CD4-positive, CD25-positive, alpha-beta regulatory T cell (primary cell): ENCODE measurements at regions not wholly inside any gene's neighbourhood (a gene's known extent, or its start where the extent isn't known, plus 50 kb on each side); places are given as distances from the start of the nearest gene placed in this dataset.

Source experiments
- ATAC-seq, 2 donors: fragments of 150-1000 bp; cut with Tn5 transposase; one replicate each; pipeline ENCODE4 v1.10.0; 2021; ENCODE audit warnings: low read depth in 2 of 2, moderate number of reproducible peaks in 2 of 2, moderate library complexity in 1 of 2
- DNase-seq, 3 donors: peaks; one replicate each; pipeline versions ENCODE4 v3.0.0 to v3.0.0-alpha.2; 2012 to 2022; ENCODE audit warnings: mixed read lengths in 1 of 3
- H3K27ac ChIP-seq: one replicate; pipeline ENCODE4 v1.7.0; 2013; ENCODE audit warnings: mild to moderate bottlenecking, low read length; ENCODE audit not compliant: insufficient read depth, poor library complexity, severe bottlenecking
- H3K27me3 ChIP-seq: one replicate; pipeline ENCODE4 v1.7.0; 2013; ENCODE audit warnings: low read length; ENCODE audit not compliant: control insufficient read depth, insufficient read depth
- H3K36me3 ChIP-seq: one replicate; pipeline ENCODE4 v1.7.0; 2013; ENCODE audit warnings: mild to moderate bottlenecking, low read length, moderate library complexity; ENCODE audit not compliant: control insufficient read depth, insufficient read depth
- H3K4me1 ChIP-seq: 2 replicates; pipeline ENCODE4 v1.7.0; 2013; ENCODE audit warnings: mild to moderate bottlenecking, low read length; ENCODE audit not compliant: insufficient read depth, control insufficient read depth, poor library complexity, severe bottlenecking
- H3K4me3 ChIP-seq: one replicate; pipeline ENCODE4 v1.7.0; 2013; ENCODE audit warnings: low read depth, mild to moderate bottlenecking, low read length, moderate library complexity
- H3K9me3 ChIP-seq, 2 experiments: 1 replicate in 1 of 2; 2 replicates in 1 of 2; pipeline ENCODE4 v1.7.0; 2013; ENCODE audit warnings: low read length in 2 of 2, mild to moderate bottlenecking in 1 of 2, moderate library complexity in 1 of 2; ENCODE audit not compliant: control insufficient read depth in 2 of 2
- H3K27ac Mint-ChIP-seq, 3 donors: one replicate each; pipeline ENCODE4 v1.8.0; 2020 to 2022; ENCODE audit warnings: mild to moderate bottlenecking in 3 of 3, mixed read lengths in 3 of 3, moderate library complexity in 2 of 3
- H3K27me3 Mint-ChIP-seq: one replicate; pipeline ENCODE4 v1.8.0; 2022; ENCODE audit warnings: mild to moderate bottlenecking, mixed read lengths
- H3K36me3 Mint-ChIP-seq: one replicate; pipeline ENCODE4 v1.8.0; 2020; ENCODE audit warnings: mixed read lengths
- H3K4me1 Mint-ChIP-seq, 4 donors: one replicate each; pipeline ENCODE4 v1.8.0; 2020 to 2022; ENCODE audit warnings: mixed read lengths in 4 of 4, mild to moderate bottlenecking in 1 of 4
- H3K4me3 Mint-ChIP-seq, 4 donors: one replicate each; pipeline ENCODE4 v1.8.0; 2020 to 2022; ENCODE audit warnings: mild to moderate bottlenecking in 4 of 4, mixed read lengths in 4 of 4, moderate library complexity in 3 of 4
- H3K9me3 Mint-ChIP-seq, 7 donors: one replicate each; pipeline ENCODE4 v1.8.0; 2020 to 2022; ENCODE audit warnings: mixed read lengths in 7 of 7, mild to moderate bottlenecking in 3 of 7, moderate library complexity in 2 of 7

DNA sequence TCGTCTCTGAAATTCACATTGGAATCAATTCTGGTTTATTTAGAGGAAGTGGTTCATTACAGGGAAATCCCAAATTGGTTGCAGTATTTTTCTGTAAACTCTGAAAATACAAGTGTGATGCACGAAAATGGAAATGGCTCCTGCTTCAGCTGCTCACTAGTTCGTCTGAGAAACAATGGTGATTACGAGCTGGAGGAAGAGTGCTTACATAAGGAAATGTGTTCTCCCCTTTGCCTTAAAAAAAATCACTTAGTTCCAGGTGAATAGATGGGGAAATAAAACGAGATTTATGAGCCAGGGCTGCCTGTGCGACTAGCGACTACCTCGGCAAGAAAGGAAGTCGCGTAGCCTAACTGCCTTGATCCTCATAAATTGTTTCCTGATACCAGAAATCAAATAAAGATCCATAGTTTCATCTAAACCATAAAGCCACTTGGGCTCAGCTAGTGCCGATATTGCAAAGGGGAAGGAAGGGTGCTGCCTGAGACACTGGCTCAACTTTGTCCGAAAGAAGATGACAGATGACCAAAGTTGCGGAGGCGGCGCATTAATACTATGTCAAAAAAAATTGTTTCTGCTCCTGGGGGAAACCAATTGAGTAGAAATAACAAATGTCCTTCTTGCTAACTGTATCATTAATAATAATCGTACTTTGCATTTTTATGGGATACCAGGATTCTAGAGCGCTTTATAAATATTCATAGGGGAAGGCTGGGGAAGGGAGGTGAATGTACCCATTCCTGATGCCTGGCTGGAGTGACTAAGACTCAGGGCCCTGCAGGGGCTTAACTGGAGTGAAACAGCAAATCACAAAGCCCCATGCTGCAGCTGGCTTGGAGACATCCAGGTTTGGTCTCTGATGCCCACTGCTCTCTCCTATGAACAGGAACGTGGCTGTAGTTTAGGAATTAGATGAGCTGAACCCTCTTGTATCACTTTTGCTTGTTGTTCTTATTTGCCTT, 185.7 kb downstream of the BLID start:
- Histone ChIP-seq H3K27ac (no peak overlapping the region), H3K9me3 (no peaks in the 10 kb centered on the region), H3K27me3 (peaks cover 1% of the 10 kb centered on the region), H3K36me3 (no peaks in the 10 kb centered on the region), H3K4me1 (no peaks in the 10 kb centered on the region), H3K4me3 (no peak overlapping the region)
- no peaks in the 10 kb centered on the region for H3K9me3 Mint-ChIP-seq
- H3K27ac Mint-ChIP-seq, result no peak overlapping the region
- H3K36me3 Mint-ChIP-seq, result no peaks in the 10 kb centered on the region
- H3K4me1 Mint-ChIP-seq, result no peaks in the 10 kb centered on the region
- ATAC-seq, result no peak
- no peak for DNase-seq
- no peak overlapping the region for H3K4me3 Mint-ChIP-seq
- peaks cover 6% of the 10 kb centered on the region for H3K27me3 Mint-ChIP-seq

DNA sequence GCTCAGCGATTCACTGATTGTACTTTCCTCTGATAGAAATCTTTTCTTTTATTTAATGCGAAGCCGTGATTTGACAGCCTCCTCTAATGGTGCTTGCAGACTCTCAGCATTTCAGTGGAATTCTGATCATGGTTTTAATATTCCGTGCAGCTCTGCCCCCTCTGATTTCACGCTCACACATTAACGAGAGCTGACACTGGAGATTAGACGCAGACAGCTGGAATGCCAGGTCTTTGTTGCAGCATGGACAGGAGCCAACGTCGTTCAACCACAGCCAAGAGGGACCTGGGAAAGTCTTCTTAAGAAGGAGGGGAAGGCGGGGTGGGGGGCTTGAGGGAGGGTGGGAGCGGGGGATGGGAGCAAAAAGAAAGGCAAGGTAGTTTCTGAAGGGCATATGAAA, 186.4 kb downstream of the BLID start:
- DNase-seq (no peak), ATAC-seq (no peak)
- H3K27me3 ChIP-seq, result peaks cover 1% of the 10 kb centered on the region
- no peaks in the 10 kb centered on the region for H3K4me1 ChIP-seq
- Mint-ChIP-seq H3K4me3 (no peak overlapping the region), H3K36me3 (no peaks in the 10 kb centered on the region), H3K9me3 (no peaks in the 10 kb centered on the region), H3K27me3 (peaks cover 10% of the 10 kb centered on the region), H3K4me1 (no peaks in the 10 kb centered on the region), H3K27ac (no peak overlapping the region)
- no peaks in the 10 kb centered on the region for H3K36me3 ChIP-seq
- no peak overlapping the region for H3K4me3 ChIP-seq
- no peak overlapping the region for H3K27ac ChIP-seq
- no peaks in the 10 kb centered on the region for H3K9me3 ChIP-seq

DNA sequence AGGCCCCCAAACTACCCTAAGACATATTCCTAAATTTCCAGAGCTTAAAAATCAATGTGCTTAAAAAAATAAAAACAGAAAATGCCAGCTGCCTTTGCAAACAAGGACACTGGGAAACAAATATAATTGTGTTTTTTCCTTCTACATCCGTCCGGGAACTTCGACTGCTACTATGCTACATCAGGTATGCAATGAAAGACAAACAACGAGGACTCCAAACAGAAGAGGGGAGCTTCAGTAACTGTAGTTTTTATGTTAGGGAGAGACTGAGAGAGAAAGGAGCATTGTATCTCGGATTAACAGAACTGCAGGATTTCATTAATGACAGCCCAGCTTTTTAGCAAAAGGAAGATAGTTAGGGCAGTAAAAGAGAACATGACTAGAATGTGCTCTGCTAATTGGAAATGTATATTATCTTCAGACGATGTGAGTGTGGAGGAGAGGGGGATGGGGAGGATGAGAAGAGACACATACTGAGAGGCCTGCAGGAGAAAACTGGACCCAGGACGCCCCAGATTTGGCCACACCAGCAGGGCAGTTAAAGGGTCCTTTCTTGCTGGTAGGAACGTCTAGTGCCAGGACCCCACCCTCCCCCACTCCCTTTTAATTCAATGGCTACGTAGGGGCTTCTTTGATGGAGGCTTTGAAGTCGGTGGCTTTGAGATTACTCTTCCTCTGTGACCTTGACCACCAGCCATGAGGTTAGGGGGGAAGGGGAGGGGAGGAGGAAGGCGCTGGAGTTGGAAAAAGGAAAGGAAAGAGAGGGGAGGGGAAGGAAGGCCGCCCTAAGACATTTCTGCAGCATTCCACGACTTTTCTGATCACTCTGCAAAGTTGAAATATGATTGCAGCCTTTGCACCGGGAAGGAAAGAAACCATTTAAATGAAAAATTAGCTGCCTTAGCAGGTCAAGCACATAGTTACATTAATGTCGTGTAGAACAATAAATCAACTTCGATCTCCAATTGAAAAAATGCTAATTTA, 187.1 kb downstream of the BLID start:
- H3K4me1 Mint-ChIP-seq, result no peaks in the 10 kb centered on the region
- H3K9me3 ChIP-seq, result no peaks in the 10 kb centered on the region
- ATAC-seq (no peak), DNase-seq (no peak)
- H3K4me3 Mint-ChIP-seq, result no peak overlapping the region
- H3K36me3 Mint-ChIP-seq, result no peaks in the 10 kb centered on the region
- H3K4me3 ChIP-seq, result no peak overlapping the region
- H3K27ac Mint-ChIP-seq, result no peak overlapping the region
- H3K27me3 Mint-ChIP-seq, result peaks cover 11% of the 10 kb centered on the region
- H3K4me1 ChIP-seq, result no peaks in the 10 kb centered on the region
- peaks cover 1% of the 10 kb centered on the region for H3K27me3 ChIP-seq
- H3K27ac ChIP-seq, result no peak overlapping the region
- H3K9me3 Mint-ChIP-seq, result no peaks in the 10 kb centered on the region
- no peaks in the 10 kb centered on the region for H3K36me3 ChIP-seq

DNA sequence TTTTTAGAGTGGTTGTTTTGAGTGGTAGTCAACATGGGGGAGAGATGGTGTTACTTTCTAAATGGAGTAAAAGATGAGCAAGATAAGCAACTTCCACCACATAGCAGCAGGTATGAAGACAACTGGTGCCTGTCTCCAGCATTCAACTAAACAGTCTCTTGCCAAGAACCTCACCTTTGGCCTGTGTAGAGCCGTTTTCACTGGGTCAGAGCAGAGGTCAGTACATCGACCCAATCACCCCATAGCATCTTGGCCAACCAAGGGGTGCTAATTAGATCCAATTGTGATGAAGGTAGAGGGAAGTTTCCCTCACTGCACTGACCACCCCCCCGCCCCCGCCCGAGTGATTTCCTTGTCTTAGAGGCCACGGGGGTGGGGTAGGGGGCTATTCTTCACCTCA, 188.2 kb downstream of the BLID start:
- H3K4me1 ChIP-seq, result no peaks in the 10 kb centered on the region
- H3K27ac ChIP-seq, result no peak overlapping the region
- H3K4me3 ChIP-seq, result no peak overlapping the region
- DNase-seq, result no peak
- Mint-ChIP-seq H3K27ac (no peak overlapping the region), H3K9me3 (no peaks in the 10 kb centered on the region), H3K4me1 (no peaks in the 10 kb centered on the region), H3K4me3 (no peak overlapping the region), H3K27me3 (peaks cover 11% of the 10 kb centered on the region), H3K36me3 (no peaks in the 10 kb centered on the region)
- no peak for ATAC-seq
- H3K9me3 ChIP-seq, result no peaks in the 10 kb centered on the region
- H3K36me3 ChIP-seq, result no peaks in the 10 kb centered on the region
- H3K27me3 ChIP-seq, result peaks cover 1% of the 10 kb centered on the region

DNA sequence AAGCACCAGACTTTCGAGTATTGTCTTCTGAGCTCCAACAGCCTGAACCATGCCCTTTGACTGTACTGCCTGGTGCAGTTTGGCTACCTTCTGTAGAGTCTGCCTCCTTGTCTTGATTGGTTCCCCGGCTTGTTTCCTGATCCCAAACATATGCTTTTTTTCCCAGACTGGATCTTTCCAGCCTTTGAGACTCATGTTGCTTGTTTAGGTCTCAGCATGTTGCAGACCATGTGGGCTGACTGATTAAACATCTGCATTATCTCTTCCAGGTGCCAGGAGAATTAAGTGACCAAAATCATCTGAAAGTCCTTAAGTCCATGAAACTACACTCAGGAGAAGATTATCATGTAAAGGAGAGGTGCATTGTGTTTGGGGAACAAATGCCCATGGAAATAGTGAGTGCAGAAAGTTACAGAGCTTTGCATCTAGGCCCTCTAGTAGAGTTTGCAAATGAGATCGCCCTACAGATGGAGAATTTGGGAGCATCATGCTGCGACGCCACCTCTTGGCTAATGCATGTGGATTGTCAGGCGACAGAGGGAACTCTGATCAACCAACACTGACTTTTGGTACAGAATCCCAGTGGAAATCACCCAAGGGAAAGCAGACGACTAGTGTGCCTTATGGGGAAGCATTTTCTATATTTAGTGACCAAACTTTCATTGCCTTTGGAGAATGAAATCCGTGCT, 188.8 kb downstream of the BLID start:
- no peak overlapping the region for H3K27ac Mint-ChIP-seq
- ATAC-seq, result no peak

DNA sequence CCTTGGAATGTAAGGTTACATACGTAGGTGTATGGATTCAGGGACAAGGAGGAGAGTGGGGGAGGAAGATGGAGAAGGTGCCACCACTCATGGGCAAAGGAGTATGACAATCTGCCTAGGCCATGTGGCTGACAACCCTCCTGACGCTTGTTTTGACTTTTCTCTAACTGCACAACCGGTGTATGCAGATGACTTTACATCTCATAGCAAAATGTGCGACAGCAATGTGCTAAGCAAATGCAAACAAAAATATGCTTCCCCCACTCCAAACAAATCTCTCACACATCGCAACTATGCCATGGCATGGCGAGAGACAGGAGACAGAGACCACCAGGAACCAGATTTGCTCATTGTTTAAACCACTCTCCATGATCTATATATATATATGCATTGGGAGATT, 191.8 kb downstream of the BLID start:
- Mint-ChIP-seq H3K4me3 (no peak overlapping the region), H3K36me3 (no peaks in the 10 kb centered on the region), H3K27me3 (peaks cover 4% of the 10 kb centered on the region), H3K27ac (no peak overlapping the region), H3K4me1 (no peaks in the 10 kb centered on the region), H3K9me3 (peaks cover 0 to 2% (median 0%) of the 10 kb centered on the region in 7 donors)
- Histone ChIP-seq H3K4me3 (no peak overlapping the region), H3K4me1 (no peaks in the 10 kb centered on the region), H3K27ac (no peak overlapping the region), H3K27me3 (no peaks in the 10 kb centered on the region), H3K9me3 (no peaks in the 10 kb centered on the region), H3K36me3 (no peaks in the 10 kb centered on the region)
- no peak for ATAC-seq
- no peak for DNase-seq

More for the DNA sequence above, 188.8 kb downstream of the BLID start:
- Histone ChIP-seq H3K27ac (no peak overlapping the region), H3K4me1 (no peaks in the 10 kb centered on the region), H3K9me3 (no peaks in the 10 kb centered on the region), H3K4me3 (no peak overlapping the region), H3K36me3 (no peaks in the 10 kb centered on the region), H3K27me3 (peaks cover 1% of the 10 kb centered on the region)
- peaks cover 10% of the 10 kb centered on the region for H3K27me3 Mint-ChIP-seq
- DNase-seq, result no peak
- no peak overlapping the region for H3K4me3 Mint-ChIP-seq
- H3K36me3 Mint-ChIP-seq, result no peaks in the 10 kb centered on the region
- H3K4me1 Mint-ChIP-seq, result no peaks in the 10 kb centered on the region
- H3K9me3 Mint-ChIP-seq, result no peaks in the 10 kb centered on the region

DNA sequence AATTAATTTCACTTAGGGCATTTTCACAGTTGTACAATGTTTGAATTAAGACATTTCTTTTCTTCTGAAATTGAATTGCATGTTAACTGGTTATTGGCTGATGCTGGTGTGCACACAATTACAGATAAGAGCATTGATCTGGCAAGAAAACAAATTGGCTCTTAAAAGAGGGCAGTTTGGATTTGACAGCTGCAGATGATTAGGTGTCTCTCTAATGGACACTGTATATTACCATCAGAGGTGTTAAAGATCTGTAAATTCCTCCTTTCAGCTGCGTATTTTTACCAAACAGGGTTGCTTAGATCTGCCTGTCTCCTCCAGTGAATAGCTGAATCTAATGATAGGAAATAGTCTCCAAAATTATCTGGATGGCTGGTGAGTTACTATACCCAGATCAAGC, 198.5 kb downstream of the BLID start:
- Histone ChIP-seq H3K4me1 (no peaks in the 10 kb centered on the region), H3K4me3 (no peak overlapping the region), H3K9me3 (no peaks in the 10 kb centered on the region), H3K27me3 (peaks cover 3% of the 10 kb centered on the region), H3K36me3 (no peaks in the 10 kb centered on the region), H3K27ac (no peak overlapping the region)
- Mint-ChIP-seq H3K4me3 (no peak overlapping the region), H3K4me1 (no peaks in the 10 kb centered on the region), H3K27me3 (no peaks in the 10 kb centered on the region), H3K9me3 (peaks cover 0 to 2% (median 0%) of the 10 kb centered on the region in 7 donors), H3K36me3 (no peaks in the 10 kb centered on the region), H3K27ac (no peak overlapping the region)
- ATAC-seq (no peak), DNase-seq (no peak)
